DMS153 (cell line): ENCODE measurements at regions not wholly inside any gene's neighbourhood (a gene's known extent, or its start where the extent isn't known, plus 50 kb on each side); places are given as distances from the start of the nearest gene placed in this dataset.
"Not testable (repeated sequence)": the region's sequence is repeated elsewhere in the genome, so short reads cannot be mapped to it uniquely, and the experiment has no call there.

ENCODE experiments used
- DNase-seq: peaks from one replicate; lab custom pipeline; 2025; lab: John Stamatoyannopoulos, UW

GRCh38 chr4:131304686-131305085 lies 1844.4 kb upstream of the PCDH10 start:
- DNase-seq, result no peak

- no peak for DNase-seq
Observed at GRCh38 chr4:131309628-131310027, 1839.5 kb upstream of the PCDH10 start.

- DNase-seq, result no peak
Observed at GRCh38 chr4:131316086-131316485, 1833.0 kb upstream of the PCDH10 start.

GRCh38 chr4:131337936-131338335 lies 1811.2 kb upstream of the PCDH10 start:
- no peak for DNase-seq

- DNase-seq, result no peak
Observed at GRCh38 chr4:131339137-131339536, 1810.0 kb upstream of the PCDH10 start.

DNA sequence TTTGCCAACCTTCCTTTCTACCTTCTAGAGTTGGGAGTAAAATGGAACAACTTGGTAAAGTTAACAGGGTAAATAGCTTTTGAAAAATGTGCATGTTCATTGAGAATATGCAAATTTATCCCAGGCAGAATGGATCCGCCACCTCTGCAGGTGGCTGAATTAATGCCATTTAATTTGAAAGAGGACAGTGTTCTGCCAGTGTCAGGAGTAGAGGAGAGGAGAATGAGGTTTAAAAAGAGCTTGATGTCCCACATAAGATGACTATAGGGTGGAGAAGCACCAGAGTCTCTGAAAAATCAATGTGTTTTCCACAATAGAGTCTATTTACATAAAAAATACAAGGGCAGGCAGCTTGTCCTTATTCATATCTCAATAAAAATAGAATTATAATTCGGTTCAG lies 1804.3 kb upstream of the PCDH10 start:
- no peak for DNase-seq

GRCh38 chr4:131347816-131348215 lies 1801.3 kb upstream of the PCDH10 start:
- no peak for DNase-seq

GRCh38 chr4:131348263-131348662 lies 1800.8 kb upstream of the PCDH10 start:
- no peak for DNase-seq

DNA sequence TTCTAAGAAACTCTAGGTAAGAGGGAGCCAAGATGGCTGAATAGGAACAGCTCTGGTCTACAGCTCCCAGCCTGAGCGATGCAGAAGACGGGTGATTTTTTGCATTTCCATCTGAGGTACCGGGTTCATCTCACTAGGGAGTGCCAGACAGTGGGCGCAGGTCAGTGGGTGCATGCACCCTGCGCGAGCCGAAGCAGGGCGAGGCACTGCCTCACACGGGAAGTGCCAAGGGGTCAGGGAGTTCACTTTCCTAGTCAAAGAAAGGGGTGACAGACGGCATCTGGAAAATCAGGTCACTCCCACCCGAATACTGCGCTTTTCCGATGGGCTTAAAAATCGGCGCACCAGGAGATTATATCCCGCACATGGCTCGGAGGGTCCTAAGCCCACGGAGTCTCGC lies 1796.7 kb upstream of the PCDH10 start:
- not testable (repeated sequence) for DNase-seq

GRCh38 chr4:131366714-131367113 lies 1782.4 kb upstream of the PCDH10 start:
- no peak for DNase-seq

DNA sequence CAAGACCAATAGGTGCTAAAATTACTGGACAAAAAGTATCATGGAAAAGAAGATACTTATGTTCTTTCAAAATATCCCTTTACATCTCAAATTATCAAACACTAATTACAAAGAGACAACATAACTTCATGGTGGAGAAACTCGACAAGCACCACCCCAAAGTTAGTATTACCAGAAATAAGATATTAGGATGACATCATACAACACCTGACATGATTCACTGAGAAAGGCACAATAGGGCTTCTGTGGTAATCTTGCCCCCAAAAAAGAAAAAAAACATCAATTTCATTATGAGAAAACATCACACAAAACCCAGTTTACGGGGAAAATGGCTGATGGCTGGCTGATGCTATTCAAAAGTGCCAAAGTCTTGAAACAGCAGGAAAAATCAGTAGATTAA lies 1781.7 kb upstream of the PCDH10 start:
- DNase-seq, result no peak

DNA sequence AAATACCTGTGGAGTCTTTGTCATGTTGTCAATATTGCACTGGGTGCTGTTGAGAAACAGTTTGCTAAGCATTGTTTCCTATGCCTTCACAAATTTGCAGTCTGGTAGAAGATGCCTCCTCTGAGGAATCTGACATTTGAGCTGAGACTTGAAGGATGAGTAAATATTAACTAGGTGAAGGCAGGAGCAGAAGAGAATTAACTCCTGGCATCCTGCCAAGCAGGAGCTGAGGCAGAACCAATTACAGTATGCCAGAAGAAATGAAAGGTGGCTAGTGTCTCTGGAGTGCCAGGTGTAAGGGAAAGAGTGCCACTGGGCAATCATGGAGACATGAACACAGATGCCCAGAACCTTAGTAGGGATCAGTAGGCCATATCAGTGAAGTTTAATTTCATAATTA lies 1778.2 kb upstream of the PCDH10 start:
- peak; percentile 11 for DNase-seq

- no peak for DNase-seq
Observed at GRCh38 chr4:131381055-131381454, 1768.0 kb upstream of the PCDH10 start.

DNA sequence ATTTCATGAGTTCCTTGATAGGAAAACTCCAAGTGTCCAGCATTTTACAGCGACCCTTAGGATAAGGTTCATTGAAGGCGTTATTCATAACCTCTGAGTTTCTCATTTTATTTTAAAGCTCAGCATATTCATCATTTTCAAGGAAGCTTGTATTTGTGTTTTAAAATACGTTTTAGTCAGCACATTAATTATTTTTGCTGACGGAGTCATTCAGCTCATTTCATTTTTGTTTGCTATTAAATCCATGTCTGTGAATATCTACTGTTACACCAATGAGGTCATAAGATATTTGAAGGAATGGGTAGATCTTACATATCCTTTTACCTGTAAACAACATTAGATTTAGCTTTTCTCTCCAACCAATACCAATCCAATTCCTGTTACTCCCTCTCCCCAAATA lies 1766.3 kb upstream of the PCDH10 start:
- DNase-seq, result no peak

DNA sequence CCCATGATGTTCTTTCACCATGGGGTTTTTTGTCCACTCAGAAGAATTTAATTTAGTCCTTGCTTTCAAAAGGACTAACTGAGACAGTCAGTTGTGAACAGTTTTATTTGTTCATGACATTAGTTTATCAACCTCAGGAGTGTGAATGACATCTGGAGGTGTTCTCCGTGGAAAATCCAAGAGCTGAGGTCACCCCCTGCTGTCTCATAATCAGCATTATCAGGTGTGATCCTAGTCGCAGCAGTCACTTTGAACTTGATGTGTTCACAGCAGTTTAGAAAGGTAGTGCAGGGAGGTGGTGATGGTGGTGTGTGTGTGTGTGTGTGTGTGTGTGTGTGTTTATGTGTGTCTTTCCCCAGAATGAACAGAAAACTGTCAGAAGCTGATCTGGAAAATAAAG lies 1760.8 kb upstream of the PCDH10 start:
- no peak for DNase-seq

GRCh38 chr4:131408102-131408501 lies 1741.0 kb upstream of the PCDH10 start:
- no peak for DNase-seq

DNA sequence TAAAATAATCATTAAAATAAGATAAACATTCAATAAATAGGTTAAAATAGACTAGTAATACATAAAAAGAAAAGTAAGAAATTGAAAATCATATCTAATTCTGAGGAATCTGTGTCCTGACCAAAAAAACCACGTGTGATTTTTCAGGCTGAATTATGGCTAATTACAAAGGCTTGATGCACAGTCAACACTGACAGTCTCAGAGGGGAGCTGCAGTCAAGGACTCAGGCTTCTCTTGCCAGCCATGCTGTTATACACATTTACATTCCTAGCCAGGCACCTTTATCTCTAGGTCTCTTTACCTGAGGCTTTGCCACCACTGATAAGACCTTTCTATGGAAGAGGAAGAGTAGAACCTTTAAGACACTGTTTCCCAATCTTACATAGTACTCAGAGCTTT lies 1737.7 kb upstream of the PCDH10 start:
- no peak for DNase-seq

DNA sequence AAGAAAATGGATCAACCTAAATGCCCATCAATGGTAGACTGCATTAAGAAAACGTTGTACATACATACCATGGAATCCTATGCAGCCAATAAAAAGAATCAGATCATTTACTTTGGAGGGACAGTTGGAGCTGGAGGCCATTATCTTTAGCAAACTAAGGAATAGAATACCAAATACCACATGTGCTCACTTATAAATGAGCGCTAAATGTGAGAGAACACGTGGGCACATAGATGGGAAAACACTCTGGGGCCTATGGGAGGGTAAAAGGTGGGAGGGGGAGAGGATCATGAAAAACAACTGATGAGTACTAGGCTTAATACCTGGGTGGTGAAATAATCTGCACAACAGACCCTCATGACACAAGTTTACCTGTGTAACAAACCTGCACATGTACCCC lies 1729.9 kb upstream of the PCDH10 start:
- DNase-seq, result no peak

DNA sequence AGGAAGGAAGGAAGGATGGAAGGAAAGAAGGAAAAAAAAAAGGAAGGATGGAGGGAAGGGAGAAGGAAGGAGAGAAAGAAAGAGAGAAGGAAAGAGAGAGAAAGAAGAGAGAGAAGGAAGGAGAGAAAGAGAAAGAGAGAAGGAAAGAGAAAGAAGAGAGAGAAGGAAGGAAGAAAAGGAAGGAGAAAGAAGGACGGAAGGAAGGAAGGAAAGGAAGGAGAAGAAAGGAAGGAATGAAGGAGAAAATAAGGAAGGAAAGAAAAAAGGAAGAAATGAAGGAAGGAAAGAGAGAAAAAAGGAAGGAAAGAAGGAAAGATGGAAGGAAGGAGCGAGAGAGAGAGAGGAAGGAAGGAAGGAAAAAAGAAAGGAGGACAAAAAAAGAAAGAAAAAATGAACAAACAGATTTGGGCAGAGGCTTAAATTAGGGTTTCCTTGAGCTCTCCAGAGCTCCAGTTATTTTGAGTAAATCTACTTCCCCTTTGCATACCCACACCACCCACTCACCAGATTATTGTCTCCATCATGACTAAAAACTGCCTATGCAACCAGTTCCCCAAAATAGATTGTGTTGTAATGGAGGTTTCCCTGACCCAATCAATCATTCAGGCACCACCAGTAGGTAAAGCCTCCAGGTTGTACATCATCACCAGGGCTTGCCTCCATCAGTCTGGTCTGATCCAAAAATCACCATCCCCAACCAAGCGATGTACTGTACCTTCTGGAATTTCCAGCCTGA lies 1722.9 kb upstream of the PCDH10 start:
- DNase-seq, result no peak

DNA sequence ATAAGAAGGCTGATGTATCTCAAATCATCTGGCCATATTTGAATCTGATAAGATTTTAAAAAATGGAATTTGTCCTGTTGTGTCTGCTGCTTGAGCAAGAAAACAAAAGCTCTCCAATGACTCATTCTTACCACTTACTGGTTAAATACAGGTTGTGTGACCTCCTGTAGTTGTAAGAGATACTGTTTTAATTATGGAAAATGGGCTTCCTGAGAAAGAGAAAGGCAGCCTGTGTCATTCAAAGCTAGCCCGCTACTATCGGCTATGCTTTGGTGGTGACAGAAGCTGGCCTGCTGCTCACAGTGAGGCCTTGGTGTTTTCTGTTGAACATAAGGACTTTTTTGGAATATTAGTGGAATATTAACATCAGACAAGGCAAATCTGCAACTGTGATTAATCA lies 1722.1 kb upstream of the PCDH10 start:
- no peak for DNase-seq

GRCh38 chr4:131430302-131430701 lies 1718.8 kb upstream of the PCDH10 start:
- no peak for DNase-seq

DNA sequence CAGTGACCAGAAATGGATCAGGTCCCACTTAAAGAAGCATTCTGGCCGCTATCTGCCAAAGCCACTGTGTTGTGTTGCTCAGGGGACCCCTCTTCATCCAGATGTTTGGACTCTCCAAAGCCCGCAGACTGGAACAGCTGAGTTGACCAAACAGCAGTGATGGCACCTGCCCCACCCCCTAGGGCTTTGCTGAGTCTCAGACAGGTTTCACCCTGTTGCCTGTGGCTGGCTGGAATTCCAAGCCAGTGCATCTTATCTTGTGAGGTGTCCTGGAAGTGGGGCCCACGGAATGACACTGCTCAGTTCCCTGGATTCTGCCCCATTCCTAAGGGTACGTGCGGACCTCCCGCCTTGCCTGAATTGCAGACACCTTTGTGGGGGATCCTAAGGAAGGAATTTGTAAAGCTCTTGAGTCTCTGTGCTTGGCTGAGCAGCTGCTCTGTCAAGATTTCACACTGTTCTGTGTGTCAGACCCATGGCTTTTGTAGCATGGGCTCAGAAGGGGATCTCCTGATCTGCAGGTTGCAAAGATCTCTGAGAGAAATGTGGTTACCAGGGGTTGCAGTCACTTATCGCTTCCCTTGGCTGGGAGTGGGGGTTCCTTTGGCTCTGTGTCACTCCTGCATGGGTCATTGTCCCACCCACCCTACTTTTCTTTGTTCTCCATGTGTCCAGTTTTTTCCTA lies 1707.9 kb upstream of the PCDH10 start:
- no peak for DNase-seq

DNA sequence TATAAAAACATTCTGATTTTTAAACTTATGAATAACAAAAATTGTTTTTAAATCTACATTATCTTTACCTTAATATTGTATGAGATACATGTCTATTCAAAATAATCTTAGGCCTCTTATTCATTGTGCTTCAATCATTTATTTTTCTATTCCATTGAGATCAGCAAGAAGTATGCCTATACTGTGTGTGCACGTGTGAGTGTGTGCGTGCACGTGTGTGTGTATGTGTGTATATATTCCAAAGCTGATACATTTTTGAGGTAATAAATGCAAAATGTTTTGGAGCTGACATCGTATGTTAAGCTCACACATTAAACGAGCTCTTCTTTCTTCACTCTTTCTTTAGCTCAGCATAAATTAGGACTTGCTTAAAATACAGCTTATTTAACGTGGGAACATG lies 1701.2 kb upstream of the PCDH10 start:
- no peak for DNase-seq
